NCI-H146 (cell line): ENCODE measurements at regions not wholly inside any gene's neighbourhood (a gene's known extent, or its start where the extent isn't known, plus 50 kb on each side); places are given as distances from the start of the nearest gene placed in this dataset.
"Not testable (repeated sequence)": the region's sequence is repeated elsewhere in the genome, so short reads cannot be mapped to it uniquely, and the experiment has no call there.

Source experiments
- DNase-seq: peaks from one replicate; lab custom pipeline; 2025; lab: John Stamatoyannopoulos, UW

GRCh38 chr12:76180401-76181277 lies 96.2 kb upstream of the NAP1L1 start:
- no peak for DNase-seq

GRCh38 chr12:76178452-76178851 lies 94.0 kb upstream of the NAP1L1 start:
- DNase-seq, result no peak

DNA sequence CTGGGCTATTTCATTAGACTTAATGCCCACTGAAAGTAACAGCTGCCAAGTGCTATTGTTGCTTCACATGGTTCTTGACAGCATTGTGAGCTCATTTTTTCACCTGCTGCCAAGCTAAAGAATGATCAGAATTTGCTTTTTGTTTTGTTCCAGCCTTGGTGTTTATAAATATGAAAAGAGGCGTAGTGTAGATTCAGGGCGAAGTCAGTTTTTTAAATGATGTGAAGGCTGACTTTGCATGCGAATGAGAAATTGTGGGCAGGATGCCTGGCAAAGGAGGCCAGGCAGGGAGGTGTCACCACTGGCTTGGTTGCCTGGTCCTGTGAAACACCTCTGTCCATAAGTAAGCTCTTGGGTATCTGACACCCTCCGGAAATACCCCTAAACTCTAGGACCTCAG lies 93.3 kb upstream of the NAP1L1 start:
- no peak for DNase-seq

- no peak for DNase-seq
Measured at GRCh38 chr12:76176940-76177339, 92.5 kb upstream of the NAP1L1 start.

- not testable (repeated sequence) for DNase-seq
Measured at GRCh38 chr12:76175946-76176345, 91.5 kb upstream of the NAP1L1 start.

GRCh38 chr12:76173756-76174155 lies 89.3 kb upstream of the NAP1L1 start:
- no peak for DNase-seq

DNA sequence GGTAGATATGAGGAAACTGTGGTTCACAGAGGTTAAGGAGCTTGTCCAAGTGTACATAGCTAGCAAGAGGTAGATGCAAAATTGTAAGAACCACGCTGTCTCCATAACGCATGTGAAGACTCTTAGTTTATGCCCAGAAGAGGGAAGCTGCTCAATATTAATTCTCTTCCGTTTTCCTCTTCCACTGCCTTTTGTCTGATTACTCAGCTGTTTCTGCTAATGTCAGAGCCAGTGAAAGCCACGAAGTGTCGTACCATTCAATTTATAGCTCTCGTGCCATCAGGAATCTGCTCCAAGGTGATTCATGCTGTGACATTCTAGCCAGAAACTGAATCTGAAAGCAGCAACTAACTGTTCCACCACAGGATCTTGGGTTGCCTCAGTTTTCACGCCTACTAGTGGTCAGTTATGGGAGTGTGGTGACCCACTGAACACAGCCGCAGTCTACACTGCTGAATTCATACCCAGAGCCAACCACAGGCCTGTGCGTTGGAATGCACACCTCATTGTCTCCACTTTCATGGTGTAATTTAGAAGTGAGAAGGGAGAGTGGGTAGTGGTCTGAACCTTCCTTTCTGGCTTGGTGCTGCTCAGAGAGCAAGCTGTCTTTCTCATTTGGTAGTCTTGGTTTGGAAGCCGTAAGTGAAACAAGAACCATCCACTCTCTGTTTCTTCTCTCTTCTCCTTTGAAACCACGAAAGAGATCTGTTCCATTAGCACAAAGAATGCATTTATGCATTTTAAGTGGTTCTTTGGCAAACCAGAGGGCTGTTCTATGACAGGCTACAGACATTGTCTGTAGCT lies 74.2 kb upstream of the NAP1L1 start:
- DNase-seq, result peak; percentile 13

- DNase-seq, result no peak
Measured at GRCh38 chr12:76156726-76157125, 72.2 kb upstream of the NAP1L1 start.

DNA sequence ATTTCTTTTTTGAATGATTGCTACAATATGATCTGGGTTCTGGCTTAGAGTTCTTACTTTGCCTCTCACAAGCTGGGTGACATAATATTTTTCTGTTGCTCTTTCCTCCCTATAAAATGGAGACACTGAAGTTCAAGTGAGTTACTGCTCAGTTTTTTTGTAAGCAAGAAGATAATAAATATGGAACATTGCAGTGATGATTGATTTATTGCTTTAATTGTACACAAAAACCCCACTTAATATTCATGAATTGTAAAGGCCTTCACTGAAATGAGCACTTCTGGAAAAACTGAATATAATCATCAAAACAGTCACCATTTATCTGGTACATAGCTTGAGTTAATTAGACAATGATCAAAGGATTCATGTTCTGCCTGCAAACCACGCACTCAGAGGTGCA lies 71.8 kb upstream of the NAP1L1 start:
- DNase-seq, result no peak

DNA sequence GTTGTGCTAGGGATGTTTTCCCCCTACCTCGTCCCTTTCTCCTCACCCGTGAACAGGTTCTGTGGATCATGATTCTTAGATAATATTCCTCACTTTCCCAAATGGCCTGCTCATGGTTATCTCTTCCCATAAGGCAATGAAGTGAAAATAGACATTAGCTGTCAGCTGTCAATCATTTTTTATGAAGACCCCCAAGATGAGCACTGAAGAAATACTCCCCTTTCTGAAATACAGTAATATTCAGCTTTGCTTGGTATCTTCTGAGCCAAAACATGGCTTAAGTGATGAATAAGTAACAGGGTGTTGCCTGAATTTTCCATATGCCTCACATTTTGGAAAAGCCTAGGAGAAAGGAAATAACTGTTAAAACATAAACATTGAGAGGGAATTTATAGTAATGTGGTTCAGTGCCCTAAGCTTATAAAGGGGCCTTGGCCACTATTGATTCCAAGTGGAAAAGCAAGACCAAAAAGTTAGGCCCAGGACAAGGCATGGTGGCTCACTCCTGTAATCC lies 70.7 kb upstream of the NAP1L1 start:
- no peak for DNase-seq

GRCh38 chr12:76153616-76154015 lies 69.1 kb upstream of the NAP1L1 start:
- no peak for DNase-seq

DNA sequence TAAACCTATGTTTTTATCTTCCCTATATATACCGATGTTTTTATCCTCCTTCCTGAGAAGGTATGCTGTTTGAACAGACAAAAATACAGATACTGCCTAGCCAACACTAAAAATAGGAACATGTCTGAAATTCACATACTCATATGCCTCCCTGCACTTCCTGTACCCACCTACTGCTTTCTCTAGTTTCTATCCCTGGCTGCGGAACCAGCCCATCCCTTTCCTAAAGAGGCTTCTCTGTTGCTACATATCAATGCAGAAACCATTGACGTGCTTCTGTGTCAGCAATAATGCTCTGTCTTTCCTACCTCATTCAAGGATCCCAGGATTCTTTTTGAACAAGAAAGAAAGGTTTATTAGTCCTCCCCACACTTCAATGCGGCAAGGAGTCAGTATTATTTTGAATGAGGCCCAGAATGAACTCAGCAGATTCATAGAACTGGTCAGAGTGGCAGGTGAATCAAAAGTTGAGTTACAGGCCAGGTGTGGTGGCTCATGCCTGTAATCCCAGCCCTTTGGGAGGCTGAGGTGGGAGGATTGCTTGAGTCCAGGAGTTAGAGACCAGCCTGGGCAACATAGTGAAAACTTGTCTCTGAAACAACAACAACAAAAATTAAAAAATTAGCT lies 67.8 kb upstream of the NAP1L1 start:
- no peak for DNase-seq

DNA sequence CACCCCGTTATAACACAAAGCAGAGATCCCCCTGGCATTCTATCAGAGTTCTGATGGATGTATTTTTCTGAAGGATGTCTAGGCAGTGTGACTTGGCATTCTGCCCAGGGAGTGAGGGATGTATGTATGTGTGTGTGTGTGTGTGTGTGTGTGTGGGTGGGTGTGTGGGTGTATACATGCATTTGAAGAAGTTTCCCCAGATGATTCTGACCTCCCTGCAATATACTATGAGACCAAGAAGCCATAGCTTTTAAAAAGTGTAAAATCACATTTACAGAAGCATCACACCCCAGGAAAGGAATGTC lies 59.7 kb upstream of the NAP1L1 start:
- peak; percentile 0 for DNase-seq

- no peak for DNase-seq
Measured at GRCh38 chr12:76143343-76144244, 59.1 kb upstream of the NAP1L1 start.

- DNase-seq, result no peak
Measured at GRCh38 chr12:76142305-76142704, 57.8 kb upstream of the NAP1L1 start.

DNA sequence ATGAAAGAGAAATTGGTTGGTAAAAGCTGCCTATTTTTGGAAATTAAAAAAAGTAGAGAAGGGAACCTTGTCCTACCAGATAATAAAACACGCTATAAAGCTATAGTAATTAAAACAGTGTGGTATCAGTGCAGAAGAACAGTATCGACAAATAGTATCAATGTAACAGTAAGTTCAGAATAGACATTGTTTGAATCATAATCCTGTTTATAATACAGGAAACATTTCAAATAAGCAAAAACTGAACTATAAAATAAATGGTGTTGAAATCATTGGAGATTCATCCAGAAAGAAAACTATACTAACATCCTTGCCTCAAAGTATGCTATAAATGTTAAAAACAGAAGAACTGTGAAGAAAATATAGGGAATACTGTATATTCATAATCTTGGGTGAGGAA lies 54.2 kb upstream of the NAP1L1 start:
- DNase-seq, result no peak

- no peak for DNase-seq
Measured at GRCh38 chr12:76137606-76138005, 53.1 kb upstream of the NAP1L1 start.

- DNase-seq, result no peak
Measured at GRCh38 chr12:76135456-76135855, 51.0 kb upstream of the NAP1L1 start.
